ENCODE measurements at regions not wholly inside any gene's neighbourhood (a gene's known extent, or its start where the extent isn't known, plus 50 kb on each side); places are given as distances from the start of the nearest gene placed in this dataset.

- no peak for TF ChIP-seq CTCF (IDR thresholded peaks at IDR 0.05)
- TF ChIP-seq POLR2A (IDR thresholded peaks at IDR 0.05): no peak
Measured at GRCh38 chr5:110088676-110089436, 399.1 kb downstream of the MAN2A1 start.
